IMR-90 (cell line): ENCODE measurements at regions not wholly inside any gene's neighbourhood (a gene's known extent, or its start where the extent isn't known, plus 50 kb on each side); places are given as distances from the start of the nearest gene placed in this dataset.

ENCODE experiments used
- ATAC-seq: fragments of 200-7000 bp; cut with Tn5 transposase; 2 replicates; pipeline ENCODE4 v1.9.1; 2020; ENCODE audit warnings: low read depth, mild to moderate bottlenecking, moderate library complexity
- BruUV-seq: library from RNA; stranded (reverse); fragments of 400-500 nt; replicated peaks from 2 replicates; lab custom pipeline; 2021; lab: Mats Ljungman, UMichigan
- CTCF ChIA-PET: fragments of 300-600 bp; formaldehyde crosslinking; extraction: SDS; loops from one replicate; lab custom pipeline; 2021; ENCODE audit warnings: antibody characterized with exemption; lab: Yijun Ruan, JAX
- POLR2A ChIA-PET: fragments of 300-600 bp; sonication (Branson Sonifier 250); formaldehyde crosslinking; loops from one replicate; lab custom pipeline; 2022; ENCODE audit warnings: antibody characterized with exemption; ENCODE audit not compliant: unreplicated experiment; lab: Charles Lee
- DNase-seq: peaks from one replicate; pipeline ENCODE4 v3.0.0; 2013
- H2AFZ ChIP-seq: replicated peaks from 2 replicates; pipeline ENCODE3; 2013; ENCODE audit warnings: low read length, mild to moderate bottlenecking; ENCODE audit not compliant: poor library complexity
- H2AK5ac ChIP-seq: 2 replicates; pipeline ENCODE4 v1.6.1; 2013; ENCODE audit warnings: low read depth, low read length, inconsistent platforms
- H2AK9ac ChIP-seq: replicated peaks from 2 replicates; pipeline ENCODE3; 2013; ENCODE audit warnings: mild to moderate bottlenecking, low read depth, low read length, moderate library complexity; ENCODE audit not compliant: poor library complexity
- H2BK120ac ChIP-seq: 2 replicates; pipeline ENCODE4 v1.6.1; 2013; ENCODE audit warnings: low read depth, low read length, inconsistent platforms
- H2BK15ac ChIP-seq: 3 replicates; pipeline ENCODE4 v1.6.1; 2013; ENCODE audit warnings: low read depth, low read length, inconsistent platforms
- H2BK20ac ChIP-seq: 2 replicates; pipeline ENCODE4 v1.6.1; 2013; ENCODE audit warnings: low read depth, mild to moderate bottlenecking, inconsistent platforms, low read length, moderate library complexity
- H2BK5ac ChIP-seq: 2 replicates; pipeline ENCODE4 v1.6.1; 2013; ENCODE audit warnings: mild to moderate bottlenecking, low read depth, low read length, inconsistent platforms; ENCODE audit not compliant: poor library complexity, severe bottlenecking
- H3K14ac ChIP-seq: replicated peaks from 2 replicates; pipeline ENCODE4 v1.6.1; 2013; ENCODE audit warnings: low read depth, low read length, inconsistent platforms
- H3K18ac ChIP-seq: 2 replicates; pipeline ENCODE4 v1.6.1; 2013; ENCODE audit warnings: low read depth, low read length, control low read depth
- H3K23ac ChIP-seq: 2 replicates; pipeline ENCODE4 v1.6.1; 2013; ENCODE audit warnings: low read depth, low read length, inconsistent platforms
- H3K27ac ChIP-seq: 2 replicates; pipeline ENCODE4 v1.5.1; 2013; ENCODE audit warnings: mild to moderate bottlenecking, control low read depth, low read length; ENCODE audit not compliant: insufficient read depth
- H3K27me3 ChIP-seq: 2 replicates; pipeline ENCODE4 v1.6.1; 2013; ENCODE audit warnings: low read length; ENCODE audit not compliant: control insufficient read depth, insufficient read depth
- H3K36me3 ChIP-seq: 2 replicates; pipeline ENCODE4 v1.6.1; 2013; ENCODE audit warnings: low read length, mixed read lengths; ENCODE audit not compliant: control insufficient read depth, insufficient read depth
- H3K4ac ChIP-seq: 2 replicates; pipeline ENCODE4 v1.6.1; 2013; ENCODE audit warnings: low read depth, low read length, inconsistent platforms
- H3K4me1 ChIP-seq: 2 replicates; pipeline ENCODE4 v1.6.1; 2013; ENCODE audit warnings: low read length, mixed read lengths; ENCODE audit not compliant: control insufficient read depth, insufficient read depth
- H3K4me2 ChIP-seq: 2 replicates; pipeline ENCODE4 v1.6.1; 2013; ENCODE audit warnings: low read depth, mild to moderate bottlenecking, control low read depth, low read length, moderate library complexity
- H3K4me3 ChIP-seq: 2 replicates; pipeline ENCODE4 v1.5.1; 2013; ENCODE audit warnings: low read depth, mild to moderate bottlenecking, control low read depth, low read length, moderate library complexity; ENCODE audit not compliant: insufficient read depth
- H3K56ac ChIP-seq: 2 replicates; pipeline ENCODE4 v1.6.1; 2013; ENCODE audit warnings: low read length, inconsistent platforms; ENCODE audit not compliant: insufficient read depth; ENCODE audit errors: extremely low read depth
- H3K79me1 ChIP-seq, 2 experiments: 2 replicates each; pipeline ENCODE4 v1.6.1; 2013; ENCODE audit warnings: low read length in 2 of 2, inconsistent platforms in 1 of 2, low read depth in 1 of 2
- H3K9ac ChIP-seq: 2 replicates; pipeline ENCODE4 v1.6.1; 2013; ENCODE audit warnings: low read depth, low read length, control low read depth
- H3K9me1 ChIP-seq: 2 replicates; pipeline ENCODE4 v1.6.1; 2013; ENCODE audit warnings: low read length, inconsistent platforms; ENCODE audit not compliant: insufficient read depth
- H3K9me3 ChIP-seq: 2 replicates; pipeline ENCODE4 v1.6.1; 2013; ENCODE audit warnings: low read length; ENCODE audit not compliant: control insufficient read depth, insufficient read depth
- H4K20me1 ChIP-seq: 2 replicates; pipeline ENCODE4 v1.6.1; 2013; ENCODE audit warnings: low read length, inconsistent platforms; ENCODE audit not compliant: insufficient read depth
- H4K5ac ChIP-seq: 2 replicates; pipeline ENCODE4 v1.6.1; 2013; ENCODE audit warnings: mild to moderate bottlenecking, low read depth, low read length, control low read depth
- H4K8ac ChIP-seq, 2 experiments: 2 replicates each; pipeline ENCODE4 v1.6.1; 2013; ENCODE audit warnings: low read depth in 2 of 2, low read length in 2 of 2, control low read depth in 1 of 2, inconsistent platforms in 1 of 2
- H4K91ac ChIP-seq: 2 replicates; pipeline ENCODE4 v1.6.1; 2013; ENCODE audit warnings: low read depth, low read length, inconsistent platforms; ENCODE audit not compliant: insufficient read depth
- MAZ ChIP-seq: IDR thresholded peaks from 2 replicates; pipeline ENCODE4 v1.6.1; 2012; ENCODE audit warnings: low read depth, mild to moderate bottlenecking, low read length, improper control_type of control experiment, moderate library complexity, borderline replicate concordance
- POLR2A ChIP-seq: IDR thresholded peaks from 2 replicates; pipeline ENCODE4 v1.6.1; 2012; ENCODE audit warnings: mild to moderate bottlenecking, low read depth, low read length
- SMC3 ChIP-seq: fragments of 150-350 bp; IDR thresholded peaks from 2 replicates; pipeline ENCODE4 v1.6.1; 2016; ENCODE audit warnings: low read depth, mild to moderate bottlenecking, antibody characterized with exemption, low read length, moderate library complexity
- WGBS, 2 experiments: methylation state at CpG; one replicate each; pipeline versions ENCODE4 v1.1.5 to v1.1.7; 2013; ENCODE audit warnings: missing lambda C conversion rate in 2 of 2; ENCODE audit not compliant: insufficient read length in 1 of 2; ENCODE audit errors: extremely low coverage in 2 of 2; 5-methylcytosine and 5-hydroxymethylcytosine counted together
- dilution Hi-C: fragments of 300-500 bp; cut with HindIII; formaldehyde crosslinking; loops from one replicate; pipeline ENCODE4 v1.14.3; 2018; ENCODE audit warnings: low sequenced_read_pairs; ENCODE audit not compliant: unreplicated experiment
- in situ Hi-C: fragments of 300-500 bp; cut with MboI; formaldehyde crosslinking; loops from 3 replicates; pipeline ENCODE4 v1.14.3; 2019; ENCODE audit warnings: low sequenced_read_pairs, inconsistent platforms, mixed read lengths
- intact Hi-C: fragments of 100-400 bp; cut with micrococcal nuclease; formaldehyde crosslinking; loops from 2 replicates; pipeline ENCODE4 v1.10.0; 2022

GRCh38 chr21:43323244-43324005, 103.5 kb downstream of the SIK1 start:
- H3K79me1 ChIP-seq = no peaks in the 10 kb centered on the region
- no peak overlapping the region for H2BK20ac ChIP-seq
- H2AFZ ChIP-seq = no peak overlapping the region
- H3K4me3 ChIP-seq = no peak overlapping the region
- no peak overlapping the region for H2AK5ac ChIP-seq
- in situ Hi-C loops (loop anchor here (10.0 kb wide), 1 partner anchor 321 kb away; no protein-coding TSS in a partner anchor), dilution Hi-C loops (no loop called here), intact Hi-C loops (no loop called here)
- H3K36me3 ChIP-seq = no peaks in the 10 kb centered on the region
- H3K9ac ChIP-seq = no peak overlapping the region
- no peak overlapping the region for H3K56ac ChIP-seq
- ChIA-PET CTCF (no interaction called here), POLR2A (no interaction called here)
- no peak overlapping the region for H2BK15ac ChIP-seq
- no peaks in the 10 kb centered on the region for H3K9me1 ChIP-seq
- DNase-seq (no peak), ATAC-seq (no peak)
- BruUV-seq = no TSS peak
- no peak overlapping the region for H3K14ac ChIP-seq
- no peak overlapping the region for H3K27ac ChIP-seq
- no peak overlapping the region for H3K18ac ChIP-seq
- H2AK9ac ChIP-seq = no peak overlapping the region
- H2BK5ac ChIP-seq = no peak overlapping the region
- no peak overlapping the region for H4K91ac ChIP-seq
- H3K4me1 ChIP-seq = peaks cover 13% of the 10 kb centered on the region
- no peak overlapping the region for H3K23ac ChIP-seq
- no peak for TF ChIP-seq SMC3
- TF ChIP-seq MAZ = no peak
- no peak for TF ChIP-seq POLR2A
- WGBS, 2 experiments = 43% methylated on average over 10 of the region's 23 CpGs; no CpG with 5 or more reads in 1 of the 2 experiments
- H3K4me2 ChIP-seq = no peak overlapping the region
- no peak overlapping the region for H3K4ac ChIP-seq
- H2BK120ac ChIP-seq = no peak overlapping the region
- no peaks in the 10 kb centered on the region for H4K20me1 ChIP-seq
- H3K9me3 ChIP-seq = no peaks in the 10 kb centered on the region; the same call in 1 of the 2 replicates
- no peak overlapping the region for H4K8ac ChIP-seq
- no peak overlapping the region for H4K5ac ChIP-seq
- peaks cover 7% of the 10 kb centered on the region; the same call in 1 of the 2 replicates for H3K27me3 ChIP-seq
